ENCODE measurements at regions not wholly inside any gene's neighbourhood (a gene's known extent, or its start where the extent isn't known, plus 50 kb on each side); places are given as distances from the start of the nearest gene placed in this dataset.

GRCh38 chr6:132244744-132245143, 156.5 kb downstream of the MOXD1 start:
- DNase-seq (ENCODE audit: low read depth), result no peak

GRCh38 chr6:132236744-132237143, 164.5 kb downstream of the MOXD1 start:
- no peak for DNase-seq (ENCODE audit: low read depth)

GRCh38 chr6:132236281-132236680, 165.0 kb downstream of the MOXD1 start:
- DNase-seq (ENCODE audit: low read depth), result no peak

- no peak for DNase-seq (ENCODE audit: low read depth)
Measured at GRCh38 chr6:132235596-132236280, 165.5 kb downstream of the MOXD1 start.

- no peak for DNase-seq (ENCODE audit: low read depth)
Measured at GRCh38 chr6:132234356-132234755, 166.9 kb downstream of the MOXD1 start.

GRCh38 chr6:132231121-132231884, 170.0 kb downstream of the MOXD1 start:
- DNase-seq (ENCODE audit: low read depth), result no peak

- no peak for DNase-seq (ENCODE audit: low read depth)
Measured at GRCh38 chr6:132228894-132229293, 172.4 kb downstream of the MOXD1 start.

- no peak for DNase-seq (ENCODE audit: low read depth)
Measured at GRCh38 chr6:132227904-132228303, 173.4 kb downstream of the MOXD1 start.

- no peak for DNase-seq (ENCODE audit: low read depth)
Measured at GRCh38 chr6:132224943-132225342, 176.3 kb downstream of the MOXD1 start.

- DNase-seq (ENCODE audit: low read depth), result no peak
Measured at GRCh38 chr6:132220800-132221199, 180.5 kb downstream of the MOXD1 start.

- no peak for DNase-seq (ENCODE audit: low read depth)
Measured at GRCh38 chr6:132219901-132220300, 181.4 kb downstream of the MOXD1 start.

- DNase-seq (ENCODE audit: low read depth), result peak; percentile 32
Measured at GRCh38 chr6:132218059-132218696, 183.1 kb downstream of the MOXD1 start.

GRCh38 chr6:132215805-132216204, 185.5 kb downstream of the MOXD1 start:
- DNase-seq (ENCODE audit: low read depth), result no peak

GRCh38 chr6:132214716-132215115, 186.6 kb downstream of the MOXD1 start:
- no peak for DNase-seq (ENCODE audit: low read depth)

- DNase-seq (ENCODE audit: low read depth), result no peak
Measured at GRCh38 chr6:132213732-132214131, 187.5 kb downstream of the MOXD1 start.

- no peak for DNase-seq (ENCODE audit: low read depth)
Measured at GRCh38 chr6:132213191-132213590, 188.1 kb downstream of the MOXD1 start.

GRCh38 chr6:132210886-132211563, 190.2 kb downstream of the MOXD1 start:
- DNase-seq (ENCODE audit: low read depth), result no peak

- DNase-seq (ENCODE audit: low read depth), result peak; percentile 62
Measured at GRCh38 chr6:132209351-132209750, 191.9 kb downstream of the MOXD1 start.

- DNase-seq (ENCODE audit: low read depth), result no peak
Measured at GRCh38 chr6:132207991-132208390, 193.3 kb downstream of the MOXD1 start.

GRCh38 chr6:132205946-132206345, 195.3 kb downstream of the MOXD1 start:
- peak; percentile 95 for DNase-seq (ENCODE audit: low read depth)

- no peak for DNase-seq (ENCODE audit: low read depth)
Measured at GRCh38 chr6:132204591-132204990, 196.7 kb downstream of the MOXD1 start.

GRCh38 chr6:132202574-132202973, 198.7 kb downstream of the MOXD1 start:
- peak; percentile 43 for DNase-seq (ENCODE audit: low read depth)

Data from renal cortical epithelial cell (primary cell).